WTC11 (cell line): ENCODE measurements at regions not wholly inside any gene's neighbourhood (a gene's known extent, or its start where the extent isn't known, plus 50 kb on each side); places are given as distances from the start of the nearest gene placed in this dataset.

Experiments used
- ATAC-seq: fragments of 200-7000 bp; cut with Tn5 transposase; 2 replicates; pipeline ENCODE4 v1.10.0; 2021; ENCODE audit warnings: mild to moderate bottlenecking, moderate library complexity
- CTCF ChIA-PET: fragments of 300-600 bp; sonication (Branson Sonifier 250); formaldehyde crosslinking; loops from one replicate; lab custom pipeline; 2021; ENCODE audit warnings: antibody characterized with exemption; lab: Charles Lee
- POLR2A ChIA-PET: fragments of 350-600 bp; sonication (Branson Sonifier 250); formaldehyde crosslinking; loops from one replicate; lab custom pipeline; 2021; ENCODE audit warnings: antibody characterized with exemption; lab: Charles Lee
- DNase-seq: peaks from one replicate; pipeline ENCODE4 v3.0.0; 2021; ENCODE audit warnings: low spot score
- H3K27ac Mint-ChIP-seq: 2 replicates; pipeline ENCODE4 v1.8.0; 2021; ENCODE audit warnings: mixed read lengths
- H3K27me3 Mint-ChIP-seq: 2 replicates; pipeline ENCODE4 v1.8.0; 2021; ENCODE audit warnings: low read depth, mild to moderate bottlenecking, moderate library complexity, mixed read lengths
- H3K36me3 Mint-ChIP-seq: 2 replicates; pipeline ENCODE4 v1.8.0; 2021; ENCODE audit warnings: mixed read lengths
- H3K4me1 Mint-ChIP-seq: 2 replicates; pipeline ENCODE4 v1.8.0; 2022; ENCODE audit warnings: mixed read lengths
- H3K4me3 Mint-ChIP-seq: 2 replicates; pipeline ENCODE4 v1.8.0; 2021; ENCODE audit warnings: mild to moderate bottlenecking, moderate library complexity, mixed read lengths
- H3K9me3 Mint-ChIP-seq: 2 replicates; pipeline ENCODE4 v1.8.0; 2021; ENCODE audit warnings: mixed read lengths
- ATF1 ChIP-seq: sonication (generic); formaldehyde crosslinking; IDR thresholded peaks from 2 replicates; pipeline ENCODE4 v1.8.1; 2023; ENCODE audit warnings: mild to moderate bottlenecking, moderate library complexity, missing genetic modification reagents
- ATF2 ChIP-seq: sonication (generic); formaldehyde crosslinking; IDR thresholded peaks from 2 replicates; pipeline ENCODE4 v1.8.1; 2022; ENCODE audit warnings: low read depth, missing genetic modification reagents, borderline replicate concordance
- CBFB ChIP-seq: sonication (generic); formaldehyde crosslinking; IDR thresholded peaks from 2 replicates; pipeline ENCODE4 v1.8.1; 2022; ENCODE audit warnings: mild to moderate bottlenecking, low read depth, missing genetic modification reagents
- EMX1 ChIP-seq: fragments of 250-450 bp; sonication (Bioruptor Pico); IDR thresholded peaks from 2 replicates; pipeline ENCODE4 v1.8.0; 2021; ENCODE audit warnings: mild to moderate bottlenecking
- ETV6 ChIP-seq: sonication (generic); formaldehyde crosslinking; IDR thresholded peaks from 2 replicates; pipeline ENCODE4 v1.8.1; 2022; ENCODE audit warnings: mild to moderate bottlenecking, missing genetic modification reagents
- FOXJ3 ChIP-seq: sonication (generic); formaldehyde crosslinking; IDR thresholded peaks from 2 replicates; pipeline ENCODE4 v1.9.0; 2021; ENCODE audit warnings: missing genetic modification reagents, mild to moderate bottlenecking, borderline replicate concordance
- GTF2I ChIP-seq: fragments of 250-450 bp; sonication (Bioruptor Pico); conservative IDR thresholded peaks from 2 replicates; pipeline ENCODE4 v1.4.0; 2021; ENCODE audit warnings: mild to moderate bottlenecking
- IRF2 ChIP-seq: sonication (generic); formaldehyde crosslinking; IDR thresholded peaks from 2 replicates; pipeline ENCODE4 v1.8.0; 2022; ENCODE audit warnings: low read depth, missing genetic modification reagents, borderline replicate concordance
- JUN ChIP-seq: sonication (generic); formaldehyde crosslinking; IDR thresholded peaks from 2 replicates; pipeline ENCODE4 v1.8.0; 2023; ENCODE audit warnings: mild to moderate bottlenecking, missing genetic modification reagents
- PREB ChIP-seq: sonication (generic); formaldehyde crosslinking; IDR thresholded peaks from 2 replicates; pipeline ENCODE4 v1.8.1; 2022; ENCODE audit warnings: mild to moderate bottlenecking, missing genetic modification reagents, moderate library complexity, borderline replicate concordance
- RELA ChIP-seq: sonication (generic); formaldehyde crosslinking; IDR thresholded peaks from 2 replicates; pipeline ENCODE4 v1.8.1; 2022; ENCODE audit warnings: missing genetic modification reagents, mild to moderate bottlenecking, borderline replicate concordance
- ZNF121 ChIP-seq: sonication (generic); formaldehyde crosslinking; IDR thresholded peaks from 2 replicates; pipeline ENCODE4 v1.8.0; 2023; ENCODE audit warnings: missing genetic modification reagents
- ZNF281 ChIP-seq: sonication (generic); formaldehyde crosslinking; IDR thresholded peaks from 2 replicates; pipeline ENCODE4 v1.8.0; 2023; ENCODE audit warnings: mild to moderate bottlenecking, missing genetic modification reagents
- TF ChIP-seq, protein P1 (sequence below): sonication (generic); formaldehyde crosslinking; IDR thresholded peaks from 2 replicates; pipeline ENCODE4 v1.8.0; 2022; ENCODE audit warnings: mild to moderate bottlenecking, missing genetic modification reagents
- TF ChIP-seq, protein P2 (sequence below): fragments of 250-450 bp; sonication (Bioruptor Pico); IDR thresholded peaks from 2 replicates; pipeline ENCODE4 v2.1.2; 2022; ENCODE audit warnings: mild to moderate bottlenecking, moderate library complexity

- no peaks in the 10 kb centered on the region for H3K36me3 Mint-ChIP-seq
- no peak for ATAC-seq
- ChIA-PET POLR2A (no interaction called here), CTCF (no interaction called here)
- H3K9me3 Mint-ChIP-seq, result no peaks in the 10 kb centered on the region
- no peak overlapping the region for H3K27ac Mint-ChIP-seq
- H3K4me3 Mint-ChIP-seq, result 0 out of 2 replicates have a peak overlapping the region, but pooled peaks have one; percentile 14
- DNase-seq, result no peak
- peaks cover 11% of the 10 kb centered on the region for H3K4me1 Mint-ChIP-seq
- TF ChIP-seq, protein P1, sequence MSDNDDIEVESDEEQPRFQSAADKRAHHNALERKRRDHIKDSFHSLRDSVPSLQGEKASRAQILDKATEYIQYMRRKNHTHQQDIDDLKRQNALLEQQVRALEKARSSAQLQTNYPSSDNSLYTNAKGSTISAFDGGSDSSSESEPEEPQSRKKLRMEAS (CRISPR knock-in tag), result no peak
- TF ChIP-seq PREB (no peak), CBFB (no peak), ATF2 (no peak), ETV6 (CRISPR knock-in tag) (no peak), EMX1 (no peak), RELA (CRISPR knock-in tag) (no peak), ATF1 (CRISPR knock-in tag) (no peak), ZNF281 (CRISPR knock-in tag) (no peak)
- TF ChIP-seq, protein P2, sequence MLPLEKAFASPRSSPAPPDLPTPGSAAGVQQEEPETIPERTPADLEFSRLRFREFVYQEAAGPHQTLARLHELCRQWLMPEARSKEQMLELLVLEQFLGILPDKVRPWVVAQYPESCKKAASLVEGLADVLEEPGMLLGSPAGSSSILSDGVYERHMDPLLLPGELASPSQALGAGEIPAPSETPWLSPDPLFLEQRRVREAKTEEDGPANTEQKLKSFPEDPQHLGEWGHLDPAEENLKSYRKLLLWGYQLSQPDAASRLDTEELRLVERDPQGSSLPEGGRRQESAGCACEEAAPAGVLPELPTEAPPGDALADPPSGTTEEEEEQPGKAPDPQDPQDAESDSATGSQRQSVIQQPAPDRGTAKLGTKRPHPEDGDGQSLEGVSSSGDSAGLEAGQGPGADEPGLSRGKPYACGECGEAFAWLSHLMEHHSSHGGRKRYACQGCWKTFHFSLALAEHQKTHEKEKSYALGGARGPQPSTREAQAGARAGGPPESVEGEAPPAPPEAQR (CRISPR knock-in tag), result no peak
- no peaks in the 10 kb centered on the region for H3K27me3 Mint-ChIP-seq
Measured at GRCh38 chr3:83567935-83568334, 1390.9 kb upstream of the CADM2 start.

DNA sequence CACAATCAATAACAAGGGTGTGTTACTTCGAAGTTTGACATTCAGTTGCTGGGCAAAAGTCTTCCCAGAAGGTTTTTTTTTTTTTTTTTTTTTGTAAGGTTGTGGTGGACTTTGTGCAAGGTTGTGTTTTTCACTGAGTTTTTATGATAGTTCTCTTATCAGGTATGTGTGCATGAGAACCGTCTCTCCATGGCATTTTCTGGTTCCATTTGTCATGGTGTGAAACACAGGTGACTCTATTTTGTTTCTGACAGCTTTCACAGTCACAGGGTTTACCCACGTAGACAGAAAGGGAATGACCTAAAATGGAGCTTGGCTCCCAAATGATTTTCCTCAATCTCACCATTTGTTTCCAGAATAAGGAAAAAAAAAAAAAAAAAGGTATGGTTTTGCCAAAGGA, 1377.2 kb upstream of the CADM2 start:
- DNase-seq (no peak), ATAC-seq (no peak)
- Mint-ChIP-seq H3K4me3 (no peak overlapping the region), H3K27ac (no peak overlapping the region), H3K4me1 (no peaks in the 10 kb centered on the region), H3K36me3 (no peaks in the 10 kb centered on the region), H3K27me3 (no peaks in the 10 kb centered on the region), H3K9me3 (no peaks in the 10 kb centered on the region)
- TF ChIP-seq JUN, result no peak
- ChIA-PET CTCF (no interaction called here), POLR2A (no interaction called here)

GRCh38 chr3:83601704-83602103, 1357.1 kb upstream of the CADM2 start:
- no peak overlapping the region for H3K27ac Mint-ChIP-seq
- CTCF ChIA-PET, result no interaction called here
- peaks cover 9% of the 10 kb centered on the region for H3K36me3 Mint-ChIP-seq
- ATAC-seq (no peak), DNase-seq (no peak)
- peaks cover 9% of the 10 kb centered on the region for H3K9me3 Mint-ChIP-seq
- POLR2A ChIA-PET, result no interaction called here
- no peak overlapping the region for H3K4me3 Mint-ChIP-seq
- no peak for TF ChIP-seq ZNF121 (CRISPR knock-in tag)
- TF ChIP-seq FOXJ3, result no peak
- no peak for TF ChIP-seq IRF2 (CRISPR knock-in tag)
- no peak for TF ChIP-seq GTF2I (CRISPR knock-in tag)
- H3K4me1 Mint-ChIP-seq, result peaks cover 13% of the 10 kb centered on the region
- no peaks in the 10 kb centered on the region for H3K27me3 Mint-ChIP-seq
